HEK293 (cell line): ENCODE measurements at regions not wholly inside any gene's neighbourhood (a gene's known extent, or its start where the extent isn't known, plus 50 kb on each side); places are given as distances from the start of the nearest gene placed in this dataset.
A peak's percentile ranks its signal among the peaks of the same experiment; 100 is the strongest.

Experiments used
- ATF2 ChIP-seq: fragments of 450-650 bp; formaldehyde crosslinking; IDR thresholded peaks from 2 replicates; pipeline ENCODE4 v1.5.1; 2016; ENCODE audit warnings: missing biosample characterization, missing genetic modification characterization, low read depth
- HOXC10 ChIP-seq: sonication (generic); formaldehyde crosslinking; IDR thresholded peaks from 2 replicates; pipeline ENCODE4 v1.8.1; 2023; ENCODE audit warnings: mild to moderate bottlenecking, missing genetic modification reagents
- INSM2 ChIP-seq: fragments of 450-650 bp; formaldehyde crosslinking; IDR thresholded peaks from 2 replicates; pipeline ENCODE4 v1.5.1; 2016; ENCODE audit warnings: missing biosample characterization, missing genetic modification characterization
- MEIS1 ChIP-seq: sonication (generic); formaldehyde crosslinking; IDR thresholded peaks from 2 replicates; pipeline ENCODE4 v1.8.1; 2022; ENCODE audit warnings: missing genetic modification reagents, mild to moderate bottlenecking, borderline replicate concordance
- PBX3 ChIP-seq: sonication (generic); formaldehyde crosslinking; IDR thresholded peaks from 2 replicates; pipeline ENCODE4 v1.8.1; 2022; ENCODE audit warnings: mild to moderate bottlenecking, moderate library complexity, missing genetic modification reagents
- PRDM4 ChIP-seq: fragments of 450-650 bp; formaldehyde crosslinking; IDR thresholded peaks from 2 replicates; pipeline ENCODE4 v1.5.1; 2017; ENCODE audit warnings: missing biosample characterization, missing genetic modification characterization
- SETDB1 ChIP-seq: IDR thresholded peaks from one replicate; pipeline ENCODE4 v1.6.1; 2017; ENCODE audit warnings: mild to moderate bottlenecking, low read length, moderate library complexity, mixed read lengths; ENCODE audit not compliant: insufficient read length
- ZBTB20 ChIP-seq: fragments of 450-650 bp; formaldehyde crosslinking; IDR thresholded peaks from 2 replicates; pipeline ENCODE4 v1.5.1; 2016; ENCODE audit warnings: missing biosample characterization, missing genetic modification characterization
- ZBTB48 ChIP-seq: fragments of 450-650 bp; formaldehyde crosslinking; IDR thresholded peaks from 2 replicates; pipeline ENCODE4 v1.5.1; 2016; ENCODE audit warnings: missing biosample characterization, missing genetic modification characterization
- ZFHX2 ChIP-seq: fragments of 450-650 bp; formaldehyde crosslinking; conservative IDR thresholded peaks from 2 replicates; pipeline ENCODE4 v1.5.1; 2016; ENCODE audit warnings: missing biosample characterization, missing genetic modification characterization
- ZFP37 ChIP-seq: fragments of 450-650 bp; formaldehyde crosslinking; IDR thresholded peaks from 2 replicates; pipeline ENCODE4 v1.5.1; 2016; ENCODE audit warnings: missing biosample characterization, missing genetic modification characterization
- ZNF112 ChIP-seq: fragments of 450-650 bp; formaldehyde crosslinking; IDR thresholded peaks from 2 replicates; pipeline ENCODE4 v1.5.0; 2017; ENCODE audit warnings: missing biosample characterization, missing genetic modification characterization
- ZNF121 ChIP-seq: fragments of 450-650 bp; formaldehyde crosslinking; IDR thresholded peaks from 2 replicates; pipeline ENCODE4 v1.5.1; 2016; ENCODE audit warnings: missing biosample characterization, missing genetic modification characterization
- ZNF140 ChIP-seq: fragments of 450-650 bp; formaldehyde crosslinking; IDR thresholded peaks from 2 replicates; pipeline ENCODE4 v1.5.1; 2016; ENCODE audit warnings: missing biosample characterization, missing genetic modification characterization
- ZNF157 ChIP-seq: fragments of 450-650 bp; formaldehyde crosslinking; IDR thresholded peaks from 2 replicates; pipeline ENCODE4 v1.5.1; 2016; ENCODE audit warnings: missing biosample characterization, missing genetic modification characterization
- ZNF184 ChIP-seq: fragments of 450-650 bp; IDR thresholded peaks from 2 replicates; pipeline ENCODE4 v1.5.1; 2018; ENCODE audit warnings: missing biosample characterization, mild to moderate bottlenecking, missing genetic modification characterization
- ZNF202 ChIP-seq: fragments of 450-650 bp; formaldehyde crosslinking; IDR thresholded peaks from 2 replicates; pipeline ENCODE4 v1.5.1; 2016; ENCODE audit warnings: missing biosample characterization, missing genetic modification characterization, borderline replicate concordance
- ZNF24 ChIP-seq: fragments of 450-650 bp; formaldehyde crosslinking; IDR thresholded peaks from 2 replicates; pipeline ENCODE4 v1.5.1; 2016; ENCODE audit warnings: missing biosample characterization, missing genetic modification characterization
- ZNF248 ChIP-seq: fragments of 450-650 bp; formaldehyde crosslinking; IDR thresholded peaks from 2 replicates; pipeline ENCODE4 v1.5.1; 2017; ENCODE audit warnings: missing biosample characterization, missing genetic modification characterization
- ZNF266 ChIP-seq: fragments of 450-650 bp; formaldehyde crosslinking; IDR thresholded peaks from 2 replicates; pipeline ENCODE4 v1.5.1; 2016; ENCODE audit warnings: missing biosample characterization, missing genetic modification characterization, low read depth
- ZNF354C ChIP-seq: fragments of 450-650 bp; formaldehyde crosslinking; IDR thresholded peaks from 2 replicates; pipeline ENCODE4 v1.5.1; 2016; ENCODE audit warnings: missing biosample characterization, missing genetic modification characterization, low read depth, borderline replicate concordance
- ZNF394 ChIP-seq: fragments of 450-650 bp; formaldehyde crosslinking; IDR thresholded peaks from 2 replicates; pipeline ENCODE4 v1.5.1; 2016; ENCODE audit warnings: missing biosample characterization, missing genetic modification characterization, mild to moderate bottlenecking, moderate library complexity, borderline replicate concordance
- ZNF473 ChIP-seq: fragments of 450-650 bp; formaldehyde crosslinking; IDR thresholded peaks from 2 replicates; pipeline ENCODE4 v1.5.1; 2017; ENCODE audit warnings: missing biosample characterization, missing genetic modification characterization
- ZNF48 ChIP-seq: fragments of 450-650 bp; formaldehyde crosslinking; IDR thresholded peaks from 2 replicates; pipeline ENCODE4 v1.5.1; 2016; ENCODE audit warnings: missing biosample characterization, missing genetic modification characterization
- ZNF548 ChIP-seq: fragments of 450-650 bp; formaldehyde crosslinking; IDR thresholded peaks from 2 replicates; pipeline ENCODE4 v1.5.1; 2016; ENCODE audit warnings: missing biosample characterization, missing genetic modification characterization
- ZNF571 ChIP-seq: fragments of 450-650 bp; formaldehyde crosslinking; IDR thresholded peaks from 2 replicates; pipeline ENCODE4 v1.5.0; 2017; ENCODE audit warnings: missing biosample characterization, missing genetic modification characterization
- ZNF600 ChIP-seq: fragments of 450-650 bp; formaldehyde crosslinking; IDR thresholded peaks from 2 replicates; pipeline ENCODE4 v1.5.1; 2016; ENCODE audit warnings: missing biosample characterization, missing genetic modification characterization
- ZNF623 ChIP-seq: fragments of 450-650 bp; formaldehyde crosslinking; IDR thresholded peaks from 2 replicates; pipeline ENCODE4 v1.5.1; 2016; ENCODE audit warnings: missing biosample characterization, missing genetic modification characterization
- ZNF677 ChIP-seq: fragments of 450-650 bp; IDR thresholded peaks from 2 replicates; pipeline ENCODE4 v1.5.0; 2018; ENCODE audit warnings: missing biosample characterization, mild to moderate bottlenecking, missing genetic modification characterization, moderate library complexity
- ZNF76 ChIP-seq: fragments of 450-650 bp; formaldehyde crosslinking; IDR thresholded peaks from 2 replicates; pipeline ENCODE4; 2016; ENCODE audit warnings: low read depth, missing biosample characterization, missing genetic modification characterization, borderline replicate concordance
- ZNF777 ChIP-seq: fragments of 450-650 bp; formaldehyde crosslinking; IDR thresholded peaks from 2 replicates; pipeline ENCODE4 v1.5.1; 2017; ENCODE audit warnings: missing biosample characterization, missing genetic modification characterization, borderline replicate concordance
- ZSCAN18 ChIP-seq: fragments of 450-650 bp; formaldehyde crosslinking; IDR thresholded peaks from 2 replicates; pipeline ENCODE4 v1.5.1; 2016; ENCODE audit warnings: missing biosample characterization, missing genetic modification characterization
- ZSCAN30 ChIP-seq: fragments of 450-650 bp; IDR thresholded peaks from 2 replicates; pipeline ENCODE4 v1.5.1; 2018; ENCODE audit warnings: missing biosample characterization, mild to moderate bottlenecking, missing genetic modification characterization, moderate library complexity
- ZXDB ChIP-seq: fragments of 450-650 bp; formaldehyde crosslinking; IDR thresholded peaks from 2 replicates; pipeline ENCODE4 v1.5.1; 2016; ENCODE audit warnings: missing biosample characterization, missing genetic modification characterization

GRCh38 chr5:176183321-176184074, 54.7 kb upstream of the SIMC1 start (continued):
- TF ChIP-seq INSM2 (tag by site-specific recombination) (no peak), PRDM4 (tag by site-specific recombination) (peak; percentile 7; the same call in 1 of the 2 replicates), ZSCAN18 (no peak), ZBTB20 (tag by site-specific recombination) (no peak), ZFHX2 (tag by site-specific recombination) (no peak), ZFP37 (tag by site-specific recombination) (no peak), ATF2 (tag by site-specific recombination) (no peak), ZNF677 (tag by site-specific recombination) (no peak), ZNF248 (tag by site-specific recombination) (no peak), ZNF571 (tag by site-specific recombination) (no peak), ZNF48 (tag by site-specific recombination) (no peak), ZNF202 (no peak), ZNF266 (tag by site-specific recombination) (no peak), ZNF24 (tag by site-specific recombination) (peak; percentile 54; the same call in 1 of the 2 replicates), ZNF777 (tag by site-specific recombination) (no peak), ZNF548 (tag by site-specific recombination) (no peak), ZNF76 (tag by site-specific recombination) (no peak), ZNF623 (tag by site-specific recombination) (no peak), SETDB1 (no peak), ZSCAN30 (no peak), HOXC10 (CRISPR knock-in tag) (no peak), ZNF157 (tag by site-specific recombination) (no peak), ZNF184 (tag by site-specific recombination) (no peak), ZNF112 (tag by site-specific recombination) (no peak), ZNF473 (tag by site-specific recombination) (no peak), ZXDB (tag by site-specific recombination) (no peak), PBX3 (CRISPR knock-in tag) (no peak), ZBTB48 (tag by site-specific recombination) (peak; percentile 40; the same call in 1 of the 2 replicates), ZNF121 (tag by site-specific recombination) (no peak), ZNF394 (tag by site-specific recombination) (0 out of 2 replicates have a peak, but pooled peaks have one; percentile 15), ZNF600 (no peak), ZNF354C (tag by site-specific recombination) (no peak), ZNF140 (tag by site-specific recombination) (no peak), MEIS1 (CRISPR knock-in tag) (no peak)
